Neural progenitor cell (in vitro differentiated cells): ENCODE measurements at regions not wholly inside any gene's neighbourhood (a gene's known extent, or its start where the extent isn't known, plus 50 kb on each side); places are given as distances from the start of the nearest gene placed in this dataset.

Source experiments
- DNase-seq: peaks from one replicate; pipeline ENCODE4 v3.0.0-alpha.2; 2016; ENCODE audit warnings: low spot score
- H2AFZ ChIP-seq: fragments of 200-600 bp; sonication (generic); replicated peaks from 2 replicates; pipeline ENCODE4 v1.6.1; 2016; ENCODE audit warnings: antibody characterized with exemption
- H3F3A ChIP-seq: fragments of 200-600 bp; sonication (generic); 2 replicates; pipeline ENCODE4 v1.6.1; 2016; ENCODE audit warnings: antibody characterized with exemption, low read depth
- H3K27ac ChIP-seq: fragments of 200-600 bp; sonication (generic); 2 replicates; pipeline ENCODE4 v1.5.1; 2016; ENCODE audit warnings: mild to moderate bottlenecking
- H3K27me3 ChIP-seq: fragments of 200-600 bp; sonication (generic); 2 replicates; pipeline ENCODE4 v1.6.1; 2016; ENCODE audit warnings: mild to moderate bottlenecking, moderate library complexity
- H3K36me3 ChIP-seq: fragments of 200-600 bp; sonication (generic); 2 replicates; pipeline ENCODE4 v1.5.1; 2016
- H3K4me1 ChIP-seq: fragments of 200-600 bp; sonication (generic); 2 replicates; pipeline ENCODE4 v1.6.1; 2016; ENCODE audit warnings: mixed run types
- H3K4me2 ChIP-seq: fragments of 200-600 bp; sonication (generic); 2 replicates; pipeline ENCODE4 v1.6.1; 2016
- H3K4me3 ChIP-seq: fragments of 200-600 bp; sonication (generic); 2 replicates; pipeline ENCODE4 v1.5.1; 2016
- H3K79me2 ChIP-seq: fragments of 200-600 bp; sonication (generic); 2 replicates; pipeline ENCODE4 v1.6.1; 2016; ENCODE audit warnings: low read depth
- H3K9ac ChIP-seq: fragments of 200-600 bp; sonication (generic); 2 replicates; pipeline ENCODE4 v1.6.1; 2016
- H3K9me3 ChIP-seq: fragments of 200-600 bp; sonication (generic); 2 replicates; pipeline ENCODE4 v1.5.1; 2016; ENCODE audit warnings: low read depth
- H4K20me1 ChIP-seq: fragments of 200-600 bp; sonication (generic); 2 replicates; pipeline ENCODE4 v1.6.1; 2016; ENCODE audit warnings: low read depth
- H3K27ac Mint-ChIP-seq: 3 replicates; pipeline ENCODE4 v1.8.0; 2021; ENCODE audit warnings: mixed read lengths
- H3K27me3 Mint-ChIP-seq: 2 replicates; pipeline ENCODE4 v1.8.0; 2022; ENCODE audit warnings: low read depth, mild to moderate bottlenecking, inconsistent platforms, moderate library complexity, mixed read lengths; ENCODE audit not compliant: insufficient read depth
- H3K36me3 Mint-ChIP-seq: 3 replicates; pipeline ENCODE4 v1.8.0; 2021; ENCODE audit warnings: mixed read lengths
- H3K4me1 Mint-ChIP-seq: 3 replicates; pipeline ENCODE4 v1.8.0; 2021; ENCODE audit warnings: mixed read lengths
- H3K4me3 Mint-ChIP-seq: 3 replicates; pipeline ENCODE4 v1.8.0; 2021; ENCODE audit warnings: mild to moderate bottlenecking, moderate library complexity, mixed read lengths
- H3K9me3 Mint-ChIP-seq: 3 replicates; pipeline ENCODE4 v1.8.0; 2020; ENCODE audit warnings: mixed read lengths
- EZH2 ChIP-seq: fragments of 200-600 bp; sonication (generic); IDR thresholded peaks from 2 replicates; pipeline ENCODE4 v1.6.1; 2017; ENCODE audit warnings: antibody characterized with exemption, mild to moderate bottlenecking, moderate library complexity
- EZH2phosphoT487 ChIP-seq: fragments of 200-600 bp; sonication (generic); IDR thresholded peaks from 2 replicates; pipeline ENCODE4 v1.6.1; 2017; ENCODE audit warnings: antibody characterized with exemption
- TF ChIP-seq, protein P1 (sequence below): fragments of 200-600 bp; sonication (generic); IDR thresholded peaks from 2 replicates; pipeline ENCODE4 v1.5.1; 2017; ENCODE audit warnings: antibody characterized with exemption, mild to moderate bottlenecking

- no peaks in the 10 kb centered on the region for H3K79me2 ChIP-seq
- TF ChIP-seq, protein P1, sequence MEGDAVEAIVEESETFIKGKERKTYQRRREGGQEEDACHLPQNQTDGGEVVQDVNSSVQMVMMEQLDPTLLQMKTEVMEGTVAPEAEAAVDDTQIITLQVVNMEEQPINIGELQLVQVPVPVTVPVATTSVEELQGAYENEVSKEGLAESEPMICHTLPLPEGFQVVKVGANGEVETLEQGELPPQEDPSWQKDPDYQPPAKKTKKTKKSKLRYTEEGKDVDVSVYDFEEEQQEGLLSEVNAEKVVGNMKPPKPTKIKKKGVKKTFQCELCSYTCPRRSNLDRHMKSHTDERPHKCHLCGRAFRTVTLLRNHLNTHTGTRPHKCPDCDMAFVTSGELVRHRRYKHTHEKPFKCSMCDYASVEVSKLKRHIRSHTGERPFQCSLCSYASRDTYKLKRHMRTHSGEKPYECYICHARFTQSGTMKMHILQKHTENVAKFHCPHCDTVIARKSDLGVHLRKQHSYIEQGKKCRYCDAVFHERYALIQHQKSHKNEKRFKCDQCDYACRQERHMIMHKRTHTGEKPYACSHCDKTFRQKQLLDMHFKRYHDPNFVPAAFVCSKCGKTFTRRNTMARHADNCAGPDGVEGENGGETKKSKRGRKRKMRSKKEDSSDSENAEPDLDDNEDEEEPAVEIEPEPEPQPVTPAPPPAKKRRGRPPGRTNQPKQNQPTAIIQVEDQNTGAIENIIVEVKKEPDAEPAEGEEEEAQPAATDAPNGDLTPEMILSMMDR = no peak
- TF ChIP-seq EZH2 (no peak), EZH2phosphoT487 (no peak)
- H3K27me3 ChIP-seq = no peaks in the 10 kb centered on the region
- no peak overlapping the region for H3K27ac ChIP-seq
- H4K20me1 ChIP-seq = no peaks in the 10 kb centered on the region
- no peaks in the 10 kb centered on the region for H3K36me3 ChIP-seq
- H3K27ac Mint-ChIP-seq = no peak overlapping the region
- H3K4me3 ChIP-seq = no peak overlapping the region
- H2AFZ ChIP-seq = no peak overlapping the region
- peaks cover 20% of the 10 kb centered on the region for H3K4me1 Mint-ChIP-seq
- peaks cover 24% of the 10 kb centered on the region for H3F3A ChIP-seq
- DNase-seq = no peak
- H3K9me3 Mint-ChIP-seq = no peaks in the 10 kb centered on the region
- H3K4me1 ChIP-seq = peaks cover 24% of the 10 kb centered on the region
- H3K9ac ChIP-seq = no peak overlapping the region
- H3K27me3 Mint-ChIP-seq = peaks cover 3% of the 10 kb centered on the region
- no peaks in the 10 kb centered on the region for H3K36me3 Mint-ChIP-seq
- no peak overlapping the region for H3K4me2 ChIP-seq
- no peaks in the 10 kb centered on the region for H3K9me3 ChIP-seq
- no peak overlapping the region for H3K4me3 Mint-ChIP-seq
Measured at GRCh38 chr3:187615630-187616029, 54.6 kb downstream of the SST start.

DNA sequence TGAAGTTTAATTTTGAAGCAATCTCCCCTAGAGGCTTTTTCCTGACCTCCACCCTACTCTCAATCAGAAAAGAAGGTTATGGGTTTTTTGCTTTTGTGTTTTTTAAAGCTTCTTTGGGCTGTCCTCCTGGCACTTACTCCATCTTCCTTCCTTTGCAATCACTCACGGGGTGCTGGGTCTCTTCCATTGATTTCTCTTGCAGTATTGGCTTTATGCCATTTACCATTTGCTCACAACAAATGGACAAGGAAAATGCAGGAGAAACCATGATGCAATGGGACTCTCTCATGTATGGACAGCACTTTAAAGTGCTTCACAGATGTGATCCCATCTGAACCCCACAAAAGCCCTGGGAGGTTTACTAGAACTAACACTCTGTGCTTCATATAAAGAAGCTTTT lies 57.5 kb downstream of the SST start:
- TF ChIP-seq, protein P1 = no peak
- TF ChIP-seq EZH2phosphoT487 (no peak), EZH2 (no peak)
- H3K9me3 Mint-ChIP-seq = no peaks in the 10 kb centered on the region
- Histone ChIP-seq H3K9ac (no peak overlapping the region), H2AFZ (no peak overlapping the region), H4K20me1 (no peaks in the 10 kb centered on the region), H3K4me2 (no peak overlapping the region), H3K4me3 (no peak overlapping the region), H3K27ac (no peak overlapping the region), H3F3A (peaks cover 6% of the 10 kb centered on the region), H3K79me2 (no peaks in the 10 kb centered on the region), H3K9me3 (no peaks in the 10 kb centered on the region), H3K4me1 (no peaks in the 10 kb centered on the region), H3K27me3 (no peaks in the 10 kb centered on the region), H3K36me3 (no peaks in the 10 kb centered on the region)
- no peak overlapping the region for H3K27ac Mint-ChIP-seq
- H3K4me3 Mint-ChIP-seq = no peak overlapping the region
- H3K27me3 Mint-ChIP-seq = peaks cover 3% of the 10 kb centered on the region
- no peaks in the 10 kb centered on the region for H3K36me3 Mint-ChIP-seq
- H3K4me1 Mint-ChIP-seq = peaks cover 4% of the 10 kb centered on the region
- no peak for DNase-seq

- Mint-ChIP-seq H3K9me3 (no peaks in the 10 kb centered on the region), H3K27me3 (peaks cover 3% of the 10 kb centered on the region), H3K27ac (no peak overlapping the region), H3K36me3 (no peaks in the 10 kb centered on the region), H3K4me3 (no peak overlapping the region), H3K4me1 (peaks cover 4% of the 10 kb centered on the region)
- DNase-seq = no peak
- no peak overlapping the region for H3K4me3 ChIP-seq
- no peaks in the 10 kb centered on the region for H3K36me3 ChIP-seq
- no peaks in the 10 kb centered on the region for H3K9me3 ChIP-seq
- no peak overlapping the region for H3K9ac ChIP-seq
- H3K4me2 ChIP-seq = no peak overlapping the region
- H3K4me1 ChIP-seq = no peaks in the 10 kb centered on the region
- TF ChIP-seq EZH2phosphoT487 = no peak
- no peak for TF ChIP-seq EZH2
- H3K27me3 ChIP-seq = no peaks in the 10 kb centered on the region
- no peaks in the 10 kb centered on the region for H3K79me2 ChIP-seq
- no peaks in the 10 kb centered on the region for H4K20me1 ChIP-seq
- H2AFZ ChIP-seq = no peak overlapping the region
- no peaks in the 10 kb centered on the region for H3F3A ChIP-seq
- H3K27ac ChIP-seq = no peak overlapping the region
Measured at GRCh38 chr3:187610981-187611511, 59.1 kb downstream of the SST start.

DNA sequence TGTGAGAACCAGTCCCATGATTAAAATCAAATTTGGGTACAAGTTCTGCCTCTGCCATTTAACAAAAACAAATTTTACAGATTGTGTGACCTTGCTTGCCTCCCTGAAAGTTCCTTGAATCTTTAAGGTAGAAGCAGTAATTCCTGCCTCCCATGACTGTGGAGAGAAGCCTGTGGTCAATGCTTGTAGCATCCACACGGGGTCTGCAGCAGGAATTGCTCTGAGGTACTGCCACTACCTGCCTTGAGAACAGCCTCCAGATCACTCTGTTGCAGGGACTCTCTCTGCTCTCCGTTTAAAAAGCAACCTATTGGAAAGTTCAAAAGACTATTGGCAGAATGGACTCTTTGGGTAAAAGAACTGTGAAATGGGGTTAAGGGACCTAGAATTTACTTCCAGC lies 75.9 kb downstream of the SST start:
- Histone ChIP-seq H3K36me3 (no peaks in the 10 kb centered on the region), H3K9ac (no peak overlapping the region), H3K4me1 (peaks cover 17% of the 10 kb centered on the region), H3K4me2 (no peak overlapping the region), H3K4me3 (no peak overlapping the region), H3K9me3 (no peaks in the 10 kb centered on the region), H3F3A (no peaks in the 10 kb centered on the region), H3K79me2 (no peaks in the 10 kb centered on the region), H4K20me1 (no peaks in the 10 kb centered on the region), H3K27me3 (no peaks in the 10 kb centered on the region), H3K27ac (no peak overlapping the region), H2AFZ (peak overlapping the region; percentile 5)
- no peaks in the 10 kb centered on the region for H3K9me3 Mint-ChIP-seq
- H3K4me3 Mint-ChIP-seq = no peak overlapping the region
- no peaks in the 10 kb centered on the region for H3K36me3 Mint-ChIP-seq
- no peak for TF ChIP-seq EZH2
- no peak for TF ChIP-seq EZH2phosphoT487
- TF ChIP-seq, protein P1 = peak; percentile 8
- H3K27me3 Mint-ChIP-seq = no peaks in the 10 kb centered on the region
- H3K4me1 Mint-ChIP-seq = peaks cover 23% of the 10 kb centered on the region
- no peak overlapping the region for H3K27ac Mint-ChIP-seq
- DNase-seq = peak; percentile 25
